SK-N-SH treated with all-trans-retinoic acid at 6 μM for 48 hours (cell line): ENCODE measurements at regions not wholly inside any gene's neighbourhood (a gene's known extent, or its start where the extent isn't known, plus 50 kb on each side); places are given as distances from the start of the nearest gene placed in this dataset.

Experiments used
- ARNTL ChIP-seq: fragments of 450-650 bp; formaldehyde crosslinking; IDR thresholded peaks from 2 replicates; pipeline ENCODE4 v1.5.0; 2020; ENCODE audit warnings: low read depth, mild to moderate bottlenecking, moderate library complexity, borderline replicate concordance
- BACH2 ChIP-seq: fragments of 250-450 bp; sonication (Bioruptor Pico); IDR thresholded peaks from 2 replicates; pipeline ENCODE4 v1.9.0; 2021; ENCODE audit warnings: mild to moderate bottlenecking, borderline replicate concordance
- CSDC2 ChIP-seq: fragments of 250-450 bp; sonication (Bioruptor Pico); IDR thresholded peaks from 2 replicates; pipeline ENCODE4 v1.5.0; 2020; ENCODE audit warnings: mild to moderate bottlenecking, moderate library complexity
- PATZ1 ChIP-seq: fragments of 250-450 bp; sonication (Bioruptor Pico); IDR thresholded peaks from 2 replicates; pipeline ENCODE4 v1.8.0; 2020; ENCODE audit warnings: mild to moderate bottlenecking, moderate library complexity, borderline replicate concordance
- POU6F1 ChIP-seq: fragments of 250-450 bp; sonication (Bioruptor Pico); IDR thresholded peaks from 2 replicates; pipeline ENCODE4 v1.8.0; 2021; ENCODE audit warnings: low read depth, mild to moderate bottlenecking, moderate library complexity, borderline replicate concordance
- PPARA ChIP-seq: fragments of 250-450 bp; sonication (Bioruptor Pico); IDR thresholded peaks from 2 replicates; pipeline ENCODE4 v1.5.0; 2020; ENCODE audit warnings: mild to moderate bottlenecking, borderline replicate concordance
- RARB ChIP-seq: fragments of 250-450 bp; sonication (Bioruptor Pico); IDR thresholded peaks from 2 replicates; pipeline ENCODE4 v1.8.0; 2021; ENCODE audit warnings: mild to moderate bottlenecking, moderate library complexity
- TCF4 ChIP-seq: fragments of 250-450 bp; sonication (Bioruptor Pico); IDR thresholded peaks from 2 replicates; pipeline ENCODE4 v1.8.0; 2021; ENCODE audit warnings: mild to moderate bottlenecking, moderate library complexity, borderline replicate concordance
- ZC3H10 ChIP-seq: fragments of 250-450 bp; sonication (Bioruptor Pico); IDR thresholded peaks from 2 replicates; pipeline ENCODE4 v1.5.1; 2021; ENCODE audit warnings: mild to moderate bottlenecking, moderate library complexity
- ZFP3 ChIP-seq: fragments of 250-450 bp; sonication (Bioruptor Pico); IDR thresholded peaks from 2 replicates; pipeline ENCODE4 v1.5.0; 2020; ENCODE audit warnings: mild to moderate bottlenecking, moderate library complexity
- ZFP30 ChIP-seq: fragments of 450-650 bp; formaldehyde crosslinking; IDR thresholded peaks from 2 replicates; pipeline ENCODE4 v1.5.0; 2022; ENCODE audit warnings: mild to moderate bottlenecking, moderate library complexity
- ZNF8 ChIP-seq: fragments of 450-650 bp; formaldehyde crosslinking; IDR thresholded peaks from 2 replicates; pipeline ENCODE4 v1.5.0; 2020; ENCODE audit warnings: mild to moderate bottlenecking, moderate library complexity

- TF ChIP-seq ZFP3 (no peak), PATZ1 (CRISPR knock-in tag) (no peak), ZC3H10 (CRISPR knock-in tag) (no peak), ARNTL (CRISPR knock-in tag) (no peak), POU6F1 (CRISPR knock-in tag) (no peak), BACH2 (CRISPR knock-in tag) (no peak), RARB (CRISPR knock-in tag) (no peak), TCF4 (CRISPR knock-in tag) (no peak), ZFP30 (CRISPR knock-in tag) (no peak), ZNF8 (CRISPR knock-in tag) (no peak), CSDC2 (CRISPR knock-in tag) (no peak), PPARA (CRISPR knock-in tag) (no peak)
These were observed 307.8 kb upstream of the GIMD1 start for GRCh38 chr4:106676173-106676921.
